ENCODE measurements at regions not wholly inside any gene's neighbourhood (a gene's known extent, or its start where the extent isn't known, plus 50 kb on each side); places are given as distances from the start of the nearest gene placed in this dataset.

GRCh38 chr11:80816966-80817365, 1376.1 kb upstream of the TENM4 start:
- no peaks in the 10 kb centered on the region for H3K27me3 Mint-ChIP-seq
- no peak overlapping the region for H3K4me3 Mint-ChIP-seq
- no peaks in the 10 kb centered on the region for H3K4me1 Mint-ChIP-seq
- no peak for DNase-seq
- CTCF ChIA-PET: no interaction called here
- POLR2A ChIA-PET: no interaction called here
- H3K36me3 Mint-ChIP-seq (ENCODE audit: low read depth): no peaks in the 10 kb centered on the region
- peaks cover 4% of the 10 kb centered on the region for H3K9me3 Mint-ChIP-seq
- no peak overlapping the region for H3K27ac Mint-ChIP-seq

GRCh38 chr11:80816454-80816847, 1375.6 kb upstream of the TENM4 start:
- Mint-ChIP-seq H3K9me3 (peaks cover 4% of the 10 kb centered on the region), H3K27ac (no peak overlapping the region), H3K4me1 (no peaks in the 10 kb centered on the region), H3K4me3 (no peak overlapping the region), H3K36me3 (ENCODE audit: low read depth) (no peaks in the 10 kb centered on the region), H3K27me3 (no peaks in the 10 kb centered on the region)
- ChIA-PET CTCF (interaction anchor here (0.7 kb wide), 1 partner anchor 1279 kb away, joined by 3 read pairs; no protein-coding TSS in a partner anchor), POLR2A (no interaction called here)
- no peak for DNase-seq

GRCh38 chr11:80815752-80816453, 1375.1 kb upstream of the TENM4 start:
- no peaks in the 10 kb centered on the region for H3K36me3 Mint-ChIP-seq (ENCODE audit: low read depth)
- CTCF ChIA-PET: interaction anchor here (0.7 kb wide), 1 partner anchor 1278 kb away, joined by 3 read pairs; no protein-coding TSS in a partner anchor
- H3K9me3 Mint-ChIP-seq: peaks cover 4% of the 10 kb centered on the region
- H3K27ac Mint-ChIP-seq: no peak overlapping the region
- no peaks in the 10 kb centered on the region for H3K4me1 Mint-ChIP-seq
- DNase-seq: no peak
- H3K27me3 Mint-ChIP-seq: no peaks in the 10 kb centered on the region
- no peak overlapping the region for H3K4me3 Mint-ChIP-seq
- POLR2A ChIA-PET: no interaction called here

GRCh38 chr11:80814813-80815212, 1374.0 kb upstream of the TENM4 start:
- Mint-ChIP-seq H3K27ac (no peak overlapping the region), H3K4me3 (no peak overlapping the region), H3K9me3 (peaks cover 4% of the 10 kb centered on the region), H3K36me3 (ENCODE audit: low read depth) (no peaks in the 10 kb centered on the region), H3K4me1 (no peaks in the 10 kb centered on the region), H3K27me3 (no peaks in the 10 kb centered on the region)
- no peak for DNase-seq
- POLR2A ChIA-PET: no interaction called here
- CTCF ChIA-PET: no interaction called here

- no peak for DNase-seq
- H3K4me3 Mint-ChIP-seq: no peak overlapping the region
- H3K4me1 Mint-ChIP-seq: no peaks in the 10 kb centered on the region
- CTCF ChIA-PET: no interaction called here
- H3K36me3 Mint-ChIP-seq (ENCODE audit: low read depth): no peaks in the 10 kb centered on the region
- H3K9me3 Mint-ChIP-seq: peaks cover 6% of the 10 kb centered on the region
- POLR2A ChIA-PET: no interaction called here
- no peaks in the 10 kb centered on the region for H3K27me3 Mint-ChIP-seq
- no peak overlapping the region for H3K27ac Mint-ChIP-seq
Observed at GRCh38 chr11:80810695-80811094, 1369.9 kb upstream of the TENM4 start.

GRCh38 chr11:80798174-80798573, 1357.3 kb upstream of the TENM4 start:
- ChIA-PET POLR2A (no interaction called here), CTCF (no interaction called here)
- H3K36me3 Mint-ChIP-seq (ENCODE audit: low read depth): no peaks in the 10 kb centered on the region
- DNase-seq: no peak
- no peak overlapping the region for H3K4me3 Mint-ChIP-seq
- peaks cover 9% of the 10 kb centered on the region for H3K9me3 Mint-ChIP-seq
- no peaks in the 10 kb centered on the region for H3K27me3 Mint-ChIP-seq
- H3K4me1 Mint-ChIP-seq: no peaks in the 10 kb centered on the region
- no peak overlapping the region for H3K27ac Mint-ChIP-seq

- POLR2A ChIA-PET: no interaction called here
- Mint-ChIP-seq H3K27ac (no peak overlapping the region), H3K4me1 (no peaks in the 10 kb centered on the region), H3K4me3 (no peak overlapping the region), H3K27me3 (no peaks in the 10 kb centered on the region), H3K9me3 (peaks cover 6% of the 10 kb centered on the region), H3K36me3 (ENCODE audit: low read depth) (no peaks in the 10 kb centered on the region)
- no peak for DNase-seq
- CTCF ChIA-PET: no interaction called here
Observed at GRCh38 chr11:80783561-80783960, 1342.7 kb upstream of the TENM4 start.

- Mint-ChIP-seq H3K27ac (no peak overlapping the region), H3K4me3 (no peak overlapping the region), H3K36me3 (ENCODE audit: low read depth) (no peaks in the 10 kb centered on the region), H3K27me3 (no peaks in the 10 kb centered on the region), H3K9me3 (peaks cover 6% of the 10 kb centered on the region), H3K4me1 (no peaks in the 10 kb centered on the region)
- POLR2A ChIA-PET: no interaction called here
- no peak for DNase-seq
- CTCF ChIA-PET: no interaction called here
Observed at GRCh38 chr11:80782135-80782885, 1341.5 kb upstream of the TENM4 start.

GRCh38 chr11:80779905-80780605, 1339.2 kb upstream of the TENM4 start:
- H3K4me1 Mint-ChIP-seq: no peaks in the 10 kb centered on the region
- H3K27me3 Mint-ChIP-seq: no peaks in the 10 kb centered on the region
- ChIA-PET POLR2A (no interaction called here), CTCF (no interaction called here)
- no peak overlapping the region for H3K4me3 Mint-ChIP-seq
- H3K27ac Mint-ChIP-seq: no peak overlapping the region
- no peak for DNase-seq
- H3K9me3 Mint-ChIP-seq: peaks cover 3% of the 10 kb centered on the region
- H3K36me3 Mint-ChIP-seq (ENCODE audit: low read depth): no peaks in the 10 kb centered on the region

GRCh38 chr11:80778941-80779340, 1338.1 kb upstream of the TENM4 start:
- Mint-ChIP-seq H3K36me3 (ENCODE audit: low read depth) (no peaks in the 10 kb centered on the region), H3K9me3 (peaks cover 3% of the 10 kb centered on the region), H3K4me1 (no peaks in the 10 kb centered on the region), H3K4me3 (no peak overlapping the region), H3K27me3 (no peaks in the 10 kb centered on the region), H3K27ac (no peak overlapping the region)
- ChIA-PET POLR2A (no interaction called here), CTCF (no interaction called here)
- DNase-seq: no peak

GRCh38 chr11:80778432-80778831, 1337.6 kb upstream of the TENM4 start:
- Mint-ChIP-seq H3K27me3 (no peaks in the 10 kb centered on the region), H3K9me3 (peaks cover 3% of the 10 kb centered on the region), H3K36me3 (ENCODE audit: low read depth) (no peaks in the 10 kb centered on the region), H3K4me1 (no peaks in the 10 kb centered on the region), H3K4me3 (no peak overlapping the region), H3K27ac (no peak overlapping the region)
- no peak for DNase-seq
- ChIA-PET POLR2A (no interaction called here), CTCF (interaction anchor here (0.5 kb wide), 1 partner anchor 503 kb away, joined by 5 read pairs; no protein-coding TSS in a partner anchor)

- peaks cover 6% of the 10 kb centered on the region for H3K9me3 Mint-ChIP-seq
- no peak overlapping the region for H3K4me3 Mint-ChIP-seq
- ChIA-PET CTCF (no interaction called here), POLR2A (no interaction called here)
- H3K36me3 Mint-ChIP-seq (ENCODE audit: low read depth): no peaks in the 10 kb centered on the region
- no peaks in the 10 kb centered on the region for H3K27me3 Mint-ChIP-seq
- H3K27ac Mint-ChIP-seq: no peak overlapping the region
- no peak for DNase-seq
- H3K4me1 Mint-ChIP-seq: no peaks in the 10 kb centered on the region
Observed at GRCh38 chr11:80773919-80774318, 1333.1 kb upstream of the TENM4 start.

- Mint-ChIP-seq H3K36me3 (ENCODE audit: low read depth) (no peaks in the 10 kb centered on the region), H3K4me3 (no peak overlapping the region), H3K27me3 (no peaks in the 10 kb centered on the region), H3K9me3 (peaks cover 6% of the 10 kb centered on the region), H3K27ac (no peak overlapping the region), H3K4me1 (no peaks in the 10 kb centered on the region)
- ChIA-PET CTCF (no interaction called here), POLR2A (no interaction called here)
- DNase-seq: no peak
Observed at GRCh38 chr11:80771017-80771416, 1330.2 kb upstream of the TENM4 start.

All from activated CD4-positive, alpha-beta T cell treated with anti-CD3 and anti-CD28 coated beads, Interleukin-2, amount 10 ng/mL, durations not matched to agents 7 days and 5 days (primary cell).